GM18861 (cell line): ENCODE measurements at regions not wholly inside any gene's neighbourhood (a gene's known extent, or its start where the extent isn't known, plus 50 kb on each side); places are given as distances from the start of the nearest gene placed in this dataset.

Source experiments
- ATAC-seq: cut with Tn5 transposase; IDR thresholded peaks from one replicate; pipeline ENCODE4 v1.9.1; 2021; ENCODE audit not compliant: unreplicated experiment

GRCh38 chr9:7899753-7900152, 100.2 kb upstream of the DMAC1 start:
- no peak for ATAC-seq

- ATAC-seq, result no peak
These were observed 94.7 kb upstream of the DMAC1 start for GRCh38 chr9:7894231-7894630.

- ATAC-seq, result no peak
These were observed 93.4 kb upstream of the DMAC1 start for GRCh38 chr9:7892975-7893374.

GRCh38 chr9:7879551-7880245, 80.1 kb upstream of the DMAC1 start:
- peak; percentile 45 for ATAC-seq

GRCh38 chr9:7871977-7872730, 72.6 kb upstream of the DMAC1 start:
- ATAC-seq, result no peak

GRCh38 chr9:7869340-7869739, 69.8 kb upstream of the DMAC1 start:
- ATAC-seq, result no peak

- no peak for ATAC-seq
These were observed 62.6 kb upstream of the DMAC1 start for GRCh38 chr9:7862170-7862569.

GRCh38 chr9:7861086-7861485, 61.5 kb upstream of the DMAC1 start:
- ATAC-seq, result no peak

- no peak for ATAC-seq
These were observed 60.7 kb upstream of the DMAC1 start for GRCh38 chr9:7860335-7860709.

GRCh38 chr9:7859701-7860334, 60.2 kb upstream of the DMAC1 start:
- no peak for ATAC-seq

GRCh38 chr9:7858166-7858565, 58.6 kb upstream of the DMAC1 start:
- no peak for ATAC-seq

- ATAC-seq, result no peak
These were observed 55.2 kb upstream of the DMAC1 start for GRCh38 chr9:7854763-7855162.
